ENCODE measurements at regions not wholly inside any gene's neighbourhood (a gene's known extent, or its start where the extent isn't known, plus 50 kb on each side); places are given as distances from the start of the nearest gene placed in this dataset.

DNA sequence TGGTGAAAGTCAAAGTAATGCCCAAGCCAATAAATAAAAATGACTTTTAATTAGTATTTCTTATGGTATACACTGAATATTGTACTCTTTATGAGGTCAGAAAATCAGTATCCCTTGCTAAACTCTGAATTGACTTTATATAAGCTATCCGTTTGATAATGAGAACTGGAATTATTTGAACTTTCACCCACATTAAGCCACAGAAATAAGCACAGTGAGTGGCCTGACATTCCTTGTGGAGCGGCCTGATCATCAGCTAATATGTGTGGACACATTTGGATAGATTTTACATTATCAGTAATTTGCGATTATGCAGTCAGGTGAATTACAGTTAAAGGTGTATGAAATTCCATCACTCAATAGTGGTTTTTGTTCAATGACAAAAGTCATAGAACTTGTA lies 136.0 kb upstream of the CBLB start:
- TF ChIP-seq, protein P1, sequence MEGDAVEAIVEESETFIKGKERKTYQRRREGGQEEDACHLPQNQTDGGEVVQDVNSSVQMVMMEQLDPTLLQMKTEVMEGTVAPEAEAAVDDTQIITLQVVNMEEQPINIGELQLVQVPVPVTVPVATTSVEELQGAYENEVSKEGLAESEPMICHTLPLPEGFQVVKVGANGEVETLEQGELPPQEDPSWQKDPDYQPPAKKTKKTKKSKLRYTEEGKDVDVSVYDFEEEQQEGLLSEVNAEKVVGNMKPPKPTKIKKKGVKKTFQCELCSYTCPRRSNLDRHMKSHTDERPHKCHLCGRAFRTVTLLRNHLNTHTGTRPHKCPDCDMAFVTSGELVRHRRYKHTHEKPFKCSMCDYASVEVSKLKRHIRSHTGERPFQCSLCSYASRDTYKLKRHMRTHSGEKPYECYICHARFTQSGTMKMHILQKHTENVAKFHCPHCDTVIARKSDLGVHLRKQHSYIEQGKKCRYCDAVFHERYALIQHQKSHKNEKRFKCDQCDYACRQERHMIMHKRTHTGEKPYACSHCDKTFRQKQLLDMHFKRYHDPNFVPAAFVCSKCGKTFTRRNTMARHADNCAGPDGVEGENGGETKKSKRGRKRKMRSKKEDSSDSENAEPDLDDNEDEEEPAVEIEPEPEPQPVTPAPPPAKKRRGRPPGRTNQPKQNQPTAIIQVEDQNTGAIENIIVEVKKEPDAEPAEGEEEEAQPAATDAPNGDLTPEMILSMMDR (IDR thresholded peaks at IDR 0.05; ENCODE audit: insufficient read depth, low read length) = no peak
- TF ChIP-seq, protein P2, sequence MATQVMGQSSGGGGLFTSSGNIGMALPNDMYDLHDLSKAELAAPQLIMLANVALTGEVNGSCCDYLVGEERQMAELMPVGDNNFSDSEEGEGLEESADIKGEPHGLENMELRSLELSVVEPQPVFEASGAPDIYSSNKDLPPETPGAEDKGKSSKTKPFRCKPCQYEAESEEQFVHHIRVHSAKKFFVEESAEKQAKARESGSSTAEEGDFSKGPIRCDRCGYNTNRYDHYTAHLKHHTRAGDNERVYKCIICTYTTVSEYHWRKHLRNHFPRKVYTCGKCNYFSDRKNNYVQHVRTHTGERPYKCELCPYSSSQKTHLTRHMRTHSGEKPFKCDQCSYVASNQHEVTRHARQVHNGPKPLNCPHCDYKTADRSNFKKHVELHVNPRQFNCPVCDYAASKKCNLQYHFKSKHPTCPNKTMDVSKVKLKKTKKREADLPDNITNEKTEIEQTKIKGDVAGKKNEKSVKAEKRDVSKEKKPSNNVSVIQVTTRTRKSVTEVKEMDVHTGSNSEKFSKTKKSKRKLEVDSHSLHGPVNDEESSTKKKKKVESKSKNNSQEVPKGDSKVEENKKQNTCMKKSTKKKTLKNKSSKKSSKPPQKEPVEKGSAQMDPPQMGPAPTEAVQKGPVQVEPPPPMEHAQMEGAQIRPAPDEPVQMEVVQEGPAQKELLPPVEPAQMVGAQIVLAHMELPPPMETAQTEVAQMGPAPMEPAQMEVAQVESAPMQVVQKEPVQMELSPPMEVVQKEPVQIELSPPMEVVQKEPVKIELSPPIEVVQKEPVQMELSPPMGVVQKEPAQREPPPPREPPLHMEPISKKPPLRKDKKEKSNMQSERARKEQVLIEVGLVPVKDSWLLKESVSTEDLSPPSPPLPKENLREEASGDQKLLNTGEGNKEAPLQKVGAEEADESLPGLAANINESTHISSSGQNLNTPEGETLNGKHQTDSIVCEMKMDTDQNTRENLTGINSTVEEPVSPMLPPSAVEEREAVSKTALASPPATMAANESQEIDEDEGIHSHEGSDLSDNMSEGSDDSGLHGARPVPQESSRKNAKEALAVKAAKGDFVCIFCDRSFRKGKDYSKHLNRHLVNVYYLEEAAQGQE (IDR thresholded peaks at IDR 0.05; ENCODE audit: insufficient replicate concordance, low read depth) = no peak
- TF ChIP-seq POLR2AphosphoS5 (IDR thresholded peaks at IDR 0.05; ENCODE audit: low read depth) (no peak), GABPA (IDR thresholded peaks at IDR 0.05; ENCODE audit: low read depth) (no peak)

All from HL-60 (cell line).